Head of caudate nucleus (tissue), 42 donors: ENCODE measurements at regions not wholly inside any gene's neighbourhood (a gene's known extent, or its start where the extent isn't known, plus 50 kb on each side); places are given as distances from the start of the nearest gene placed in this dataset.

Source experiments
- DNase-seq, 42 donors: peaks; one replicate each; pipeline versions ENCODE4 v3.0.0 to v3.0.0-alpha.2; 2020 to 2021; ENCODE audit warnings: mixed read lengths in 7 of 42
- intact Hi-C: fragments of 100-400 bp; cut with DNase I; formaldehyde crosslinking; loops from one replicate; pipeline ENCODE4 v1.15.0; 2022

GRCh38 chr22:27113211-27113635 lies 455.8 kb downstream of the MIAT start:
- intact Hi-C loops = no loop called here
- peak in 18 of 42 donors; percentile 18 to 74 (median 47) for DNase-seq

- intact Hi-C loops = no loop called here
- no peak for DNase-seq
These were observed 456.3 kb downstream of the MIAT start for GRCh38 chr22:27113641-27114040.

GRCh38 chr22:27114186-27114585 lies 456.8 kb downstream of the MIAT start:
- DNase-seq = no peak
- intact Hi-C loops = no loop called here

- no peak for DNase-seq
- intact Hi-C loops = no loop called here
These were observed 458.0 kb downstream of the MIAT start for GRCh38 chr22:27115410-27115809.

- no peak for DNase-seq
- intact Hi-C loops = no loop called here
These were observed 458.4 kb downstream of the MIAT start for GRCh38 chr22:27115816-27116256.

GRCh38 chr22:27116312-27117086 lies 459.1 kb downstream of the MIAT start:
- intact Hi-C loops = no loop called here
- no peak for DNase-seq

GRCh38 chr22:27120036-27120435 lies 462.6 kb downstream of the MIAT start:
- DNase-seq = no peak
- intact Hi-C loops = no loop called here

- DNase-seq = no peak
- intact Hi-C loops = no loop called here
These were observed 465.2 kb downstream of the MIAT start for GRCh38 chr22:27122574-27122973.

GRCh38 chr22:27123880-27124279 lies 466.5 kb downstream of the MIAT start:
- intact Hi-C loops = no loop called here
- no peak for DNase-seq

- peak in 4 of 42 donors; percentile 11 to 52 (median 16) for DNase-seq
- intact Hi-C loops = no loop called here
These were observed 467.1 kb downstream of the MIAT start for GRCh38 chr22:27124351-27124966.

- no peak for DNase-seq
These were observed 468.2 kb downstream of the MIAT start for GRCh38 chr22:27125539-27125938.

GRCh38 chr22:27127911-27128310 lies 470.5 kb downstream of the MIAT start:
- intact Hi-C loops = no loop called here
- no peak for DNase-seq

More at GRCh38 chr22:27125539-27125938, 468.2 kb downstream of the MIAT start:
- intact Hi-C loops = no loop called here

GRCh38 chr22:27128461-27129085 lies 471.2 kb downstream of the MIAT start:
- peak in 4 of 42 donors; percentile 30 to 57 (median 40) for DNase-seq
- intact Hi-C loops = no loop called here

GRCh38 chr22:27129266-27129665 lies 471.9 kb downstream of the MIAT start:
- DNase-seq = no peak
- intact Hi-C loops = no loop called here

- no peak for DNase-seq
- intact Hi-C loops = no loop called here
These were observed 473.5 kb downstream of the MIAT start for GRCh38 chr22:27130906-27131305.

GRCh38 chr22:27131346-27131745 lies 474.0 kb downstream of the MIAT start:
- DNase-seq = no peak
- intact Hi-C loops = no loop called here

GRCh38 chr22:27132400-27132799 lies 475.0 kb downstream of the MIAT start:
- intact Hi-C loops = no loop called here

GRCh38 chr22:27133019-27133431 lies 475.6 kb downstream of the MIAT start:
- intact Hi-C loops = no loop called here
- DNase-seq = peak in 26 of 42 donors; percentile 23 to 73 (median 44)

More at GRCh38 chr22:27132400-27132799, 475.0 kb downstream of the MIAT start:
- DNase-seq = no peak

- peak in 14 of 42 donors; percentile 10 to 64 (median 36) for DNase-seq
These were observed 476.4 kb downstream of the MIAT start for GRCh38 chr22:27133681-27134314.

GRCh38 chr22:27134315-27134701 lies 476.9 kb downstream of the MIAT start:
- intact Hi-C loops = no loop called here
- DNase-seq = no peak

More at GRCh38 chr22:27133681-27134314, 476.4 kb downstream of the MIAT start:
- intact Hi-C loops = no loop called here
